ENCODE measurements at regions not wholly inside any gene's neighbourhood (a gene's known extent, or its start where the extent isn't known, plus 50 kb on each side); places are given as distances from the start of the nearest gene placed in this dataset.

- FAIRE-seq (no peak), DNase-seq (ENCODE audit: low read depth, low spot score) (no peak)
- no TSS peak for BruUV-seq (replicated peaks)
- no peaks in the 10 kb centered on the region for H3K79me2 ChIP-seq (ENCODE audit: control insufficient read depth, insufficient read depth, low read length)
- H3K36me3 ChIP-seq (ENCODE audit: control insufficient read depth in 2 of 2, extremely low read depth in 1 of 2, insufficient read depth in 2 of 2, low read length in 2 of 2) = no peaks in the 10 kb centered on the region
- H3K27me3 ChIP-seq (ENCODE audit: control insufficient read depth in 2 of 2, insufficient read depth in 2 of 2, low read length in 2 of 2) = no peaks in the 10 kb centered on the region
- dilution Hi-C loops (cut with MboI; ENCODE audit: extremely low pct_ligation_motif_present, low sequenced_read_pairs) (no loop called here), intact Hi-C loops (cut with micrococcal nuclease) (no loop called here)
- H2AFZ ChIP-seq (ENCODE audit: low read depth, low read length) = no peak overlapping the region
- ChIA-PET CTCF (no interaction called here), POLR2A (no interaction called here)
- no peaks in the 10 kb centered on the region for H4K20me1 ChIP-seq (replicated peaks; ENCODE audit: control insufficient read depth, extremely low read depth, insufficient read depth, low read length)
- H3K9me3 ChIP-seq (replicated peaks; ENCODE audit: control insufficient read depth, insufficient read depth, low read length) = no peaks in the 10 kb centered on the region
- H3K4me2 ChIP-seq (ENCODE audit: insufficient read depth, low read length) = no peak overlapping the region
- no peak overlapping the region for H3K9ac ChIP-seq (replicated peaks; ENCODE audit: extremely low read depth, insufficient read depth, low read length)
- no peaks in the 10 kb centered on the region for H3K9me1 ChIP-seq (replicated peaks; ENCODE audit: control insufficient read depth, extremely low read depth, insufficient read depth, low read length)
- H3K4me1 ChIP-seq (ENCODE audit: control insufficient read depth, extremely low read depth, insufficient read depth, low read length) = peaks cover 18% of the 10 kb centered on the region
- H3K4me3 ChIP-seq (replicated peaks in 1 of 3; ENCODE audit: insufficient read depth in 1 of 3, low read depth in 1 of 3, low read length in 3 of 3) = no peak overlapping the region
- no peak for TF ChIP-seq MAX (IDR thresholded peaks at IDR 0.05; ENCODE audit: insufficient read depth, insufficient read length)
- no peak for TF ChIP-seq EZH2 (IDR thresholded peaks at IDR 0.05; ENCODE audit: borderline replicate concordance, low read depth, low read length, severe bottlenecking)
- H3K27ac ChIP-seq (ENCODE audit: insufficient read depth, low read depth, low read length) = no peak overlapping the region
These were observed 213.9 kb upstream of the ECI2 start for GRCh38 chr6:4349323-4349722.

GRCh38 chr6:4348462-4349112 is 213.2 kb upstream of the ECI2 start:
- H3K36me3 ChIP-seq (ENCODE audit: control insufficient read depth in 2 of 2, extremely low read depth in 1 of 2, insufficient read depth in 2 of 2, low read length in 2 of 2) = no peaks in the 10 kb centered on the region
- H3K9ac ChIP-seq (replicated peaks; ENCODE audit: extremely low read depth, insufficient read depth, low read length) = no peak overlapping the region
- no peak overlapping the region for H3K4me3 ChIP-seq (replicated peaks in 1 of 3; ENCODE audit: insufficient read depth in 1 of 3, low read depth in 1 of 3, low read length in 3 of 3)
- no peak overlapping the region for H2AFZ ChIP-seq (ENCODE audit: low read depth, low read length)
- H3K27me3 ChIP-seq (ENCODE audit: control insufficient read depth in 2 of 2, insufficient read depth in 2 of 2, low read length in 2 of 2) = no peaks in the 10 kb centered on the region
- no peaks in the 10 kb centered on the region for H3K9me3 ChIP-seq (replicated peaks; ENCODE audit: control insufficient read depth, insufficient read depth, low read length)
- H3K4me1 ChIP-seq (ENCODE audit: control insufficient read depth, extremely low read depth, insufficient read depth, low read length) = peaks cover 18% of the 10 kb centered on the region
- ChIA-PET POLR2A (no interaction called here), CTCF (interaction anchor here (0.7 kb wide), 1 partner anchor 10 kb away, joined by 3 read pairs; no protein-coding TSS in a partner anchor)
- no TSS peak for BruUV-seq (replicated peaks)
- no peaks in the 10 kb centered on the region for H4K20me1 ChIP-seq (replicated peaks; ENCODE audit: control insufficient read depth, extremely low read depth, insufficient read depth, low read length)
- no peak overlapping the region for H3K27ac ChIP-seq (ENCODE audit: insufficient read depth, low read depth, low read length)
- dilution Hi-C loops (cut with MboI; ENCODE audit: extremely low pct_ligation_motif_present, low sequenced_read_pairs) = no loop called here
- TF ChIP-seq CTCF (IDR thresholded peaks at IDR 0.05; ENCODE audit: extremely low read depth in 1 of 2, insufficient read depth in 1 of 2, low read depth in 1 of 2, low read length in 2 of 2) (no peak), JUN (IDR thresholded peaks at IDR 0.05; ENCODE audit: borderline replicate concordance, insufficient read depth, insufficient read length, low read depth) (no peak), GATA2 (IDR thresholded peaks at IDR 0.05; ENCODE audit: insufficient read depth, insufficient read length, low read depth, low read length) (no peak), MYC (IDR thresholded peaks at IDR 0.05; ENCODE audit: low read depth, low read length) (no peak), POLR2A (IDR thresholded peaks at IDR 0.05; ENCODE audit: low read depth, low read length) (no peak), EZH2 (IDR thresholded peaks at IDR 0.05; ENCODE audit: borderline replicate concordance, low read depth, low read length, severe bottlenecking) (no peak), FOS (IDR thresholded peaks at IDR 0.05; ENCODE audit: borderline replicate concordance, insufficient read depth, low read length) (no peak), POLR2AphosphoS5 (IDR thresholded peaks at IDR 0.05; ENCODE audit: insufficient read depth, low read depth, low read length) (no peak), MAX (IDR thresholded peaks at IDR 0.05; ENCODE audit: insufficient read depth, insufficient read length) (no peak)
- intact Hi-C loops (cut with micrococcal nuclease) = no loop called here
- no peaks in the 10 kb centered on the region for H3K9me1 ChIP-seq (replicated peaks; ENCODE audit: control insufficient read depth, extremely low read depth, insufficient read depth, low read length)
- no peak for DNase-seq (ENCODE audit: low read depth, low spot score)
- no peak for FAIRE-seq
- H3K4me2 ChIP-seq (ENCODE audit: insufficient read depth, low read length) = no peak overlapping the region
- no peaks in the 10 kb centered on the region for H3K79me2 ChIP-seq (ENCODE audit: control insufficient read depth, insufficient read depth, low read length)
